OCI-LY3 (cell line): ENCODE measurements at regions not wholly inside any gene's neighbourhood (a gene's known extent, or its start where the extent isn't known, plus 50 kb on each side); places are given as distances from the start of the nearest gene placed in this dataset.

Experiments used
- CTCF ChIP-seq: fragments of 200-600, 300-600 bp; sonication (generic); IDR thresholded peaks from 2 replicates; pipeline ENCODE4 v1.5.1; 2014; ENCODE audit warnings: antibody characterized with exemption, low read length, low read depth
- EZH2phosphoT487 ChIP-seq: fragments of 200-600 bp; shearing (Covaris generic); IDR thresholded peaks from 2 replicates; pipeline ENCODE4 v1.6.1; 2018; ENCODE audit warnings: antibody characterized with exemption, mixed run types, low read depth

- TF ChIP-seq CTCF (no peak), EZH2phosphoT487 (no peak)
Observed at GRCh38 chr5:165780901-165781300, 2275.5 kb downstream of the MAT2B start.
